DND-41 (cell line): ENCODE measurements at regions not wholly inside any gene's neighbourhood (a gene's known extent, or its start where the extent isn't known, plus 50 kb on each side); places are given as distances from the start of the nearest gene placed in this dataset.

Experiments used
- EZH2 ChIP-seq: IDR thresholded peaks from 3 replicates; pipeline ENCODE4 v1.6.1; 2012; ENCODE audit warnings: borderline replicate concordance, low read depth, mild to moderate bottlenecking, moderate library complexity, low read length, inconsistent platforms; ENCODE audit not compliant: severe bottlenecking
- TF ChIP-seq, protein P1 (sequence below): IDR thresholded peaks from 2 replicates; pipeline ENCODE4 v1.5.1; 2012; ENCODE audit warnings: borderline replicate concordance, low read length, moderate library complexity, mild to moderate bottlenecking; ENCODE audit not compliant: poor library complexity, severe bottlenecking; ENCODE audit errors: extremely low read depth

DNA sequence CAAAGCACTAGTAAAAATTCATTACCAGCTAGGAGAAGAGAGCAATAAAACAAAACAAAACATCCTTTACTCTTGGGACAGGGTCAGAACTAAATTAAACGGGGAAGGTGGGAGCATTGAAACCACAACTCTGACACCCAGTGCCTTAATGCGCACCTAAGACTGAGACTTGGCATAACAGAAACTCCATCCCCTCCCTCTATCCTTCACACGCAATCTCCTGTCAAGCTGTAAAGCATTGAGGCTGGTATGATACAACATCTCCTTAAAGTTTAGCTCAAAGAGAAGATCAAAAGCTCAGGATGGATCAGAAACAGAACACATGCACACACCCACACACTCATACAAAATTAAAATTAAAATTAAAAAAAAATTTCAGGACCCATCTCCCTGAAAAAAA is 951.3 kb downstream of the STIM2 start:
- TF ChIP-seq, protein P1, sequence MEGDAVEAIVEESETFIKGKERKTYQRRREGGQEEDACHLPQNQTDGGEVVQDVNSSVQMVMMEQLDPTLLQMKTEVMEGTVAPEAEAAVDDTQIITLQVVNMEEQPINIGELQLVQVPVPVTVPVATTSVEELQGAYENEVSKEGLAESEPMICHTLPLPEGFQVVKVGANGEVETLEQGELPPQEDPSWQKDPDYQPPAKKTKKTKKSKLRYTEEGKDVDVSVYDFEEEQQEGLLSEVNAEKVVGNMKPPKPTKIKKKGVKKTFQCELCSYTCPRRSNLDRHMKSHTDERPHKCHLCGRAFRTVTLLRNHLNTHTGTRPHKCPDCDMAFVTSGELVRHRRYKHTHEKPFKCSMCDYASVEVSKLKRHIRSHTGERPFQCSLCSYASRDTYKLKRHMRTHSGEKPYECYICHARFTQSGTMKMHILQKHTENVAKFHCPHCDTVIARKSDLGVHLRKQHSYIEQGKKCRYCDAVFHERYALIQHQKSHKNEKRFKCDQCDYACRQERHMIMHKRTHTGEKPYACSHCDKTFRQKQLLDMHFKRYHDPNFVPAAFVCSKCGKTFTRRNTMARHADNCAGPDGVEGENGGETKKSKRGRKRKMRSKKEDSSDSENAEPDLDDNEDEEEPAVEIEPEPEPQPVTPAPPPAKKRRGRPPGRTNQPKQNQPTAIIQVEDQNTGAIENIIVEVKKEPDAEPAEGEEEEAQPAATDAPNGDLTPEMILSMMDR: no peak
- no peak for TF ChIP-seq EZH2
